ENCODE measurements at regions not wholly inside any gene's neighbourhood (a gene's known extent, or its start where the extent isn't known, plus 50 kb on each side); places are given as distances from the start of the nearest gene placed in this dataset.

DNA sequence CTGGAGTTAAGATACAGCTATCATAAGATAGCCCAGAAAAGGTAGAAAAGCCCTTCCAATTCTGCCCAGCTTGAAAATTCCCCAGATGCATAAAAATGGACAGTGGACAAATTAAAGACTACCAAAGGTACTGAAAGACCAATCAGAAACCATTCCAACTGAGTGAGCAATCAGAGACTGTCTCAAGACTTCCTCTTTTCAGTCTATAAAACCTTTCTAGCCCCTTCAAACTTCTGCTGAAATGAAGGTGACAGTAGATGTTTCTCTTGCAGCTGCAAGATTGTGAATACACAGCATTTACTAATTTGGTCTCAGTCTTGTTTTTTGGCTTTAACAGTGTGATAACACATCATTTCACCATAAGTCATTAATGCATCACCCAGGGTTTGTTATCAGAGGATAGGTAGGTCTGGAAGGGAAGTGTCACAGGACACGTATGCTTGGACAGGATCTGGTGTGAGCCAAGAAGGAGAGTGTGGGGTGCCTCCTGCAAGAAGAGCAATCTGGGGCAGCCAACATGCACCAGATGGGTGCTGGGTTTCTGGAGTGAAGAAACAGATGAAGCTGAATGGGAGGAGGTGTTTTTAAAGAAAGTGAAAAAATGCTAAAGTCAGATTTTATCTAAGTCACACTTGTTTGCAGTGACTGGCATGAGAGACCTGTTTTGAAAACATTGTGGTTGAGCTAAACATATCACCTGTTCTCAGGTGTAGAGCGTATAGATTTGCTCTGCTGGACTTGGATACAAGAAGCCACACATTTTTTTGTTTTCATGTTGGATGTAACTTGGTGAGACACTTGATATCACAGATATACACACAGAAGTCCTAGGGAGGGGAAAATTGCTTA, 75.3 kb upstream of the DDX18 start:
- no peak for DNase-seq

DNA sequence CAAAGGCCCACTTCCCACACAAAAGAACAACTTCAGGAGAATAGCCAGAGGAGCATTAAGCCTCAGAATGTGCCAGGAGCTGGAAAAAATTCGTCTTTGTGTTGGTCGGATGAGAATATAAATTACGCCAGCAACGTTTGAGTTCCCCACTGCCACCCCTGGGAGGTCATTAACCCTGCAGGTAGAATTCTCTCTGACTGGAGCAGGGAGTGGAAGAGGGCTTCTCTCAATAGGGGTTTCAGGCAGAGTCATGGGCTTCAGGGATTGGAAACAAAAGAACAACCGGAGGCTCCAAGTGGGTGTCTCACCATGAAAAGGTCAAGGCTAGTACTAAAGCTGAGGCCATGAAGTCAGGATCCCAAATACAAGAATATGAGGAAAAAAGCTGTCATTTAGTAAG, 69.0 kb upstream of the DDX18 start:
- DNase-seq: no peak

DNA sequence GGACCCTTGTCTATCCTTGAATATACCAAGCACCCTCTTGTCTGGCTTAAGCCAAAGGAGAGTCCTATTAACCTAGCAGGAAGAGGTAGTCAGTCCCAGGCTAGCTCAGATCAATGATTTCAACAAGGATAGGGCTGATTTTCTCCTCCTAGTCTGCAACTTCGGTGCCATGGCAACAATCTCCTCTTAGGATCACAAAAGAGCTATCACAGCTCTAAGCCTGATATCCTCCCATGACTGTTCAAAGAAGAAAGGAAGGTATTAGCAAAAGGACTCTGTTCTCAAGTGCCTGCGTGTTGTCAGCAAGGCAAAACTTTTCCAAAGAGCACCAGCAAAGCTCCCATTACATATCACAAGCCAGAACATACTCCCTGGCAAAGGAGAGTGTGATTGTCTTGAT, 58.7 kb upstream of the DDX18 start:
- no peak for DNase-seq

DNA sequence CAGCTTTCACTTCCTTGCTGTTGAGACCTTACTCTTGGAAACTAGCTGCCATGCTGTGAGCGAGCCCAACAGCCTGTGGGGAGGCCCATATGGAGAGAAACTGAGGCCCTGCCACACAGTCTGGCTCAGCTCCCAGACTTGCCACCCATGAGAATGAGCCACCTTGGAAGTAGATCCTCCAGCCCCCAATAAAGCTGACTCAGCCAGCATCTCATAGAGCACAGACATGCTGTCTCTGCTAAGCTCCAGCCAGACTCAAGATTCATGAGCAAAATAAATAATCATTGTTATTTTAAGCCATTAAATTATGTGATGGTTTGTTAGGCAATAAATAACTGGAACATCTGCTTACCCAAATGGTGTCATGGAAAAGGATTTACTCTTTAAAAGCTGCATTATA, 53.6 kb upstream of the DDX18 start:
- peak; percentile 32 for DNase-seq

DNA sequence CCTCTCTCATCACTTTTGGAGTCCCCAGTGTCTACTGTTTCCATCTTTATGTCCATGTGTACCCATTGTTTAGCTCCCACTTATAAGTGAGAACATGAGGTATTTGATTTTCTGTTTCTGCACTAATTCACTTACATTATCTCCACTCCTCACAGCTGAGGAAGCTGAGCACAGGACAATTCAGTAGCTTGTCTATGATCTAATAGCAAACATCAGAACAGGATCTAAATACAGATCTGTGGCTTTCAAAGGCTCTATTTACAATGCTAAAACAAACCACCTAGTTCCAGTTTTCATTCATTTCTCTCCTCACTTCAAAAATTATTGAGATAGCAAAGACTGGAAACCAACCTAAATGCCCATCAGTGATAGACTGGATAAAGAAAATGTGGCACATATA, 52.0 kb upstream of the DDX18 start:
- DNase-seq: no peak

DNA sequence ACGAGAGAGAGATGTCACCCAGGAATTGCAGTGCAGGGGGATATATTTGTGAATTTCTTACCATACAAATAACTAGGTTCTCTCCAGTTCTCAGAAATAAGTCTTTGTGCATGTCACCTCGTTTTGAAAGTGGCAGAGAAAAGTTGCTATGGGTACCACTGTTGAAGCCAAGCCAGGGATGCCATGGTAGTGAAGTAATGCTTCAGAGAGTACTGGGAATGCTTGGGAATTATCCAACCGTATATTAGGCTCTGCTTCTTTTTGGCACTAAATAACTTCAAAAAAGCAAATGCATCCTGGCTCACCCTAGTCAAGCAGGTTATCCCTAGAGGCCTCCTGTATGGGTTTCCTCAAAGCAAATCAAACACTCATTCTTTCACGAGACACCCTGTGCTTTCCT, 50.7 kb upstream of the DDX18 start:
- peak; percentile 31 for DNase-seq
